HFF-Myc (cell line): ENCODE measurements at regions not wholly inside any gene's neighbourhood (a gene's known extent, or its start where the extent isn't known, plus 50 kb on each side); places are given as distances from the start of the nearest gene placed in this dataset.

ENCODE experiments used
- DNase-seq: peaks from one replicate; pipeline ENCODE4 v3.0.0-alpha.2; 2011; ENCODE audit warnings: low read depth; ENCODE audit errors: extremely low read depth
- H3K4me3 ChIP-seq: replicated peaks from 2 replicates; pipeline ENCODE4 v1.5.1; 2011; ENCODE audit warnings: low read depth, mild to moderate bottlenecking, control low read depth, low read length
- CTCF ChIP-seq: IDR thresholded peaks from 2 replicates; pipeline ENCODE4 v1.5.1; 2012; ENCODE audit warnings: mild to moderate bottlenecking, low read depth, low read length, control low read depth; ENCODE audit errors: missing control alignments

GRCh38 chr2:195202163-195202845, 454.7 kb upstream of the SLC39A10 start:
- H3K4me3 ChIP-seq: no peak overlapping the region
- TF ChIP-seq CTCF: no peak
- DNase-seq: no peak

- no peak overlapping the region for H3K4me3 ChIP-seq
- TF ChIP-seq CTCF: no peak
- DNase-seq: no peak
These were observed 457.2 kb upstream of the SLC39A10 start for GRCh38 chr2:195199864-195200263.

- TF ChIP-seq CTCF: no peak
- no peak for DNase-seq
- no peak overlapping the region for H3K4me3 ChIP-seq
These were observed 475.8 kb upstream of the SLC39A10 start for GRCh38 chr2:195181059-195181705.

GRCh38 chr2:195168369-195168768, 488.7 kb upstream of the SLC39A10 start:
- no peak for TF ChIP-seq CTCF
- DNase-seq: no peak
- H3K4me3 ChIP-seq: no peak overlapping the region

- no peak for DNase-seq
- H3K4me3 ChIP-seq: no peak overlapping the region
- TF ChIP-seq CTCF: no peak
These were observed 492.1 kb upstream of the SLC39A10 start for GRCh38 chr2:195164930-195165329.

- DNase-seq: no peak
- H3K4me3 ChIP-seq: no peak overlapping the region
- no peak for TF ChIP-seq CTCF
These were observed 494.1 kb upstream of the SLC39A10 start for GRCh38 chr2:195162918-195163317.
